CD4-positive, alpha-beta T cell treated with Interferon gamma for 1 hour (primary cell): ENCODE measurements at regions not wholly inside any gene's neighbourhood (a gene's known extent, or its start where the extent isn't known, plus 50 kb on each side); places are given as distances from the start of the nearest gene placed in this dataset.
A peak's percentile ranks its signal among the peaks of the same experiment; 100 is the strongest.

Source experiments
- DNase-seq: peaks from one replicate; pipeline ENCODE4 v3.0.0-alpha.2; 2020

DNA sequence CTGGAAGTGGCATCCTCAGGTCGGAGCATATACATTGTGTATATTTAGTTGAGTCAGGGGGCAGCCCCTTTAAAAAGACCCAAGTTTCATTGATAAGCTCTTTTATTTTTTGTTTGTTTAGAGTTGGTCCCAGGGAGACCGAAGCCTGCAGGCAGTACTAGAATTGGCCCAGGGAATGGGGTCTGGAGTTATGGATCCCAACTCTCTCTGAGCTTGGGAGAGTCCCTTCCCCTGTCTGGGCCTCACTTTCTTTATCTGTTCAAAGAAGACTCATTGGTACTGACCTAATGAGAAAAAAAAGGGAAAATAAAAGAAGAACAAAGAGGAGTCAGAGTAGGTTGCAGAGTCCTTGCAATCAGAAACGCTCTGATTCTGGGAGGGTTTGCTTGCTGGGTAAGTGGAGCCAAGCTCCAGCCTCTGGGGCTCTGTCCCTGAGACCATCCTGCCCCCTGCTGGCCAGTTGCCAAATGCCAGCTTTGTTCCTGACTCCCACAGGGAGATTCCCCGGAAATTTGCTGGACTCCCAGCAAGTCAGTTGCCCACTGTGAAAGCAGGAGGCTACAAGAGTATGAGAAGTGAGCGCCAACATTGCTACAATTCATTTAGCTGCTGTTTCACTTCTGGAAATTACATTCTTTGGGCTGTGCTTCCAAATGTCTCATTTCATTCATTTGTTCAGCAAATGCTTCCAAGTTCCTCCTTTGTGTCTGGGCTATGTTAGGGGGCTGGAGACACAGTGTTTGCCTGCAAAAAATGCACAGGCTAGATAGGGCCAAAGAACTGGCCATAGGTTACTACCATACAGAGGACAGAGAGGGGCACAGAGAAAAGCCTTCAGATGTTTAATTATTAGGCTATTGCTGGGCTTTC, 156.2 kb downstream of the MELK start:
- peak; percentile 34 for DNase-seq

GRCh38 chr9:36729906-36730305, 157.2 kb downstream of the MELK start:
- DNase-seq = no peak

GRCh38 chr9:36730414-36730813, 157.7 kb downstream of the MELK start:
- DNase-seq = no peak

DNA sequence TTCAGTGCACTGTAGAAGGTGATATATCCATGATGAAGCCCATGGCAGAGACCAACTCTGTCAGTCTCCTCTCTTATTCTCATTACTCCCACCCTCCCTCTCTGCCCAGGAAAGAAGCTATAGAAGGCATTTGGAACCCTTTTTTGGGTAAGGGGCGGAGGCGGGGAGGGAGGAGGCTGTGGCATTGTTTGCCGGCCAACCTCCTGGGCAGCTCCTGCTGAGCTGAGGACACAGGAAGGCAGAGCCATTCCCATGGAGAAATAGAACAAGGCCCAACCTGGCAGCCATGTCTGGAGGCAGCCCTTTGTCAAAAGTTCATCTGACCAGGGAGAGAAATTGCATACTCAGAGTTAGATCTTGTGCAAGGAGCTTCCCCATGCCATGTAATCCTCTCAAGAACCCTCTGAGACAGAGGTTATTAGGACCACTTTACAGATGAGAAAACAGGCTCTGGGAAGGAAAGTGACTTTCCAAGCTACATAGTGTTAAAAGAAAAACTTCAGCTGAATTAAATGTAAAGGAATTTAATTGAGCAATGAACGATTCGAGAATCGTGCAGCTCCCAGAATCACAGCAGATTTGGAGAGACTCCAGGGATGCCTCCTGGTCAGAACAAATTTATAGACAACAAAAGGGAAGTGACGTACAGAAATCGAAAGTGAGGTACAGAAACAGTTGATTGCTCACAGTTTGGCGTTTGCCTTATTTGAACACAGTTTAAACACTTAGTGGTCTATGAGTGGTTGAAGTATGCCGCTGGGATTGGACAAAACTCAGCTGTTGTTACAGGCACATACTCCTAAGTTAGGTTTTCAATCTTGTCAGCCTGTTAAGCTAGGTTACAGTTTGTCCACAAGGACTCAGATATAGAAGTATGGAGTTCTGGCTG, 158.6 kb downstream of the MELK start:
- DNase-seq = no peak

DNA sequence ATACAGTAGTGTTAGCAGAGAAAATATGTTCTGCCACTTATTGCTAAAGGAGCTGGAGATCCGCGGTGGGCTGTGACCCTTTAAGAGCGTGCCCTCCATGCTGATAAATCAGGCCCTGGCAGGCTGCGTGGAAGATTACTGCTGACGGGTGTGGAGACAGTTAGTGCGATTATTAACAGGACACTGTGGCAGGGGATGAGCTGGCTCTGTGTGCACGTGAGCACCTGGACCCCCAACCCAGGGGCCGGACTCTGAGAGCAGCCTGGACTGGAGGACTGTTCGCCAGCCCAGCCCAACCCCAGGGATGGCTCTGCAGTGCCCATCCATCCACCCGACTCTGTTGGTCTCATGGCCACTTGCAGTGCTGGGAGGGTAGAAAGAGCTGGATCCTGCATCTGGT, 162.0 kb downstream of the MELK start:
- DNase-seq = no peak

DNA sequence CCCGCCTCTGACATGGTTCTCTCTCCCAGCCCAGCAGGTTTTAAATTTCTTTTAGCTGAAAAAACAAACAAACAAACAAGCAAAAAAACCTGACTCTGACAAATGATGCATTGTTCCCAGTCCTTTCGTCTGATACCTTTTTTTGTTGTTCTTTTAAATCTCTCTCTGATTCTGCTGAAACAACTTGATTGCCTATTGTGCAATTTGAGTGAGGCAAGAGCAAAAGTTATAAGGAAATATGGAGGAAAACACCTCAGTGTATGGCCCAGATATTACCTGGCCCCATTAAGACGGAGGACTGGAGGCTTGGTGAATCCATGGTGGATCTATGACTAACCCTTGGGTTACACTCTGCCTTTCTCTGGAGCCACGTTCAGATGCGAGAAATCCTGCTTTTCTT, 164.0 kb downstream of the MELK start:
- no peak for DNase-seq

GRCh38 chr9:36738318-36738976, 165.8 kb downstream of the MELK start:
- no peak for DNase-seq

DNA sequence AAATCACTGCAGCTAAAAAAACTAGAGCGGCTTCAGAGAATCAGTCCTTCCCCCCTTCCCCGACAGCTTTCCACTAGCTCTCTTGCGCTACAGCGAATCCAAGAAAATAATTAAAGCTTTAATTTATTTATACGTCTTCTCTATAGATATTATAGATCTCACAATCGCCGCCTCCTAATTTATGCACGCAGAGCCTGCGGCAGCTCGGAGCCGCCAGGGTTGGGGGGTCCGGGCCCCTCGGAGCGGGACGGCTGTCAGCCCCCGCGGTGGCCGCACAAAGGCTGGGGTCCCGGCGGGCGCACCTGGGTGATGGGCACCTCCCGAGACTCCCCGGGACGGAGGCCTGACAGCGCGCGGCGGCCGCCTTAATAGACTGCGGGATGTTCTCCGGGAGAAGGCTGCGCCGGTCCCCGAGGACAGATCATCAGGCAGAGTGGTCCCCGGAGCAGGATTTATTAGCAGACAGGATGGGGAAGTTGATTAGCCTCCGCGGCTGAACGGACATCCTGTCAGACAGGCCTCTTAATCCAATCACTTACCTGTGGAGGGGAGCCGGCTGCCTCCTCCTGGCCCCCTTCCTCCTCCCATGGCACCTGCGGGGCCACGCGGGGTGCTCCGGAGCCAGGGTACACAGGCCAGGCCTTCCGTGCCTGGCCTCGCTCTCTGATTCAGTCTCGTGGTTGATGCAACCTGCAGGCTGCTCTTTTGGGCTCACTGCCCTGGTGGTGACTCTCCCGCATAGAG, 166.8 kb downstream of the MELK start:
- DNase-seq = no peak

DNA sequence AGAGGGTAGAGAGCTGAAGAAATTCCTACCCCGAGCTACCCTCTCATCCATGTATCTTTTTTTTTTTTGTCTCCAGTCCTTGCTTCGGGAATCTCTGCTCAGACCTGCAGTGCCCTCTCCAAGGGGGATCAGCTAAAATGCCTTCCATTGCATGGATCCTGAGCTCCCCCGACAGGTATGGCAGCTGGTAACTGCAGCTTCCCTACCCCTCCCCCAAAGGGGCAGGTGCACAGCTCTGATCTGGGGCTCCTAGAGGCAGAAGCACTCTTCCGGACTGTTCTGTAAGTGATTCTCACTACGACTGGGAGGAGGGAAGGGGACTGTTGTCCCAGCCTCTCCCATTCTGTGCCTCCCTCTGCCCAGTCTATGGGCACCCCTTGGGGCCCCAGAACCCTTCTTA, 169.6 kb downstream of the MELK start:
- no peak for DNase-seq

GRCh38 chr9:36744678-36745077, 172.0 kb downstream of the MELK start:
- no peak for DNase-seq

DNA sequence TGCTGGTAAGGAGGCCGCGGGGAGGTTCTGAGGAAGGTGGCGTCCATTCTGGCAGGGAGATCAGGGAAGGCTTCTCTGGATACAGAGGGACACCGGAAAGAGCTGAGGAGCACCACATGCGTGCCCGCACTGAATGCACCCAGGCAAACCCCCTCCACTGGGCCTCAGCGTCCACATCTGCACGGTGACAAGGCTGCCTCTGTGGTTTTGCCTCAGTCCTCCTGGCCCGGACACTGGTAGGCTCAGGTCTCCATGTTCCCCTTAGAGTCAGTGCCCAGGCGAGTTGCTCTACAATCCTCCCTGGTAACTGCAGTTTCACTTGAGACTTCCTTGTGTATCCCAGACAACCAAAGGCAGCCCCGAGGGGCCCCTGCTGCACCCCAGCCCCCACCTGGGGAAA, 173.3 kb downstream of the MELK start:
- no peak for DNase-seq

GRCh38 chr9:36746415-36746814, 173.7 kb downstream of the MELK start:
- no peak for DNase-seq

GRCh38 chr9:36748322-36748899, 175.7 kb downstream of the MELK start:
- no peak for DNase-seq

GRCh38 chr9:36749461-36749860, 176.8 kb downstream of the MELK start:
- no peak for DNase-seq

DNA sequence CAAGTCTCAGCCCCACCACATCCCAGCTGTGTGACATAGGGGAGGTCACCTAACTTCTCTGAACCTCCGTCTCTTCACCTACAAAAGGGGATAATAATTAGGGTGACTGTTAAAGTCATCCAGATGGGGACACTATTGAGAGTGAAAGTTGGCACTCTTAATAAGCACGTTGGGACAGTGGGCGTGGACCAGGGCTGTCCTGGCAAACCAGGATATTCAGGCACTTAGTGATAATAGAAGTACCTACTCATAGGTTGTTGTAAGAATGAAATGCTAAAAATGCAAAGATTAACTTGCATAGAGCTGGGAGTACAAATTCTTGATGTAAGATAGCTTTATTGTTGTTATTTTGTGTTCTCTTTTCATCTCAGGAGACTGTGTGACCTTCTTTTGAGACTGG, 177.9 kb downstream of the MELK start:
- no peak for DNase-seq

DNA sequence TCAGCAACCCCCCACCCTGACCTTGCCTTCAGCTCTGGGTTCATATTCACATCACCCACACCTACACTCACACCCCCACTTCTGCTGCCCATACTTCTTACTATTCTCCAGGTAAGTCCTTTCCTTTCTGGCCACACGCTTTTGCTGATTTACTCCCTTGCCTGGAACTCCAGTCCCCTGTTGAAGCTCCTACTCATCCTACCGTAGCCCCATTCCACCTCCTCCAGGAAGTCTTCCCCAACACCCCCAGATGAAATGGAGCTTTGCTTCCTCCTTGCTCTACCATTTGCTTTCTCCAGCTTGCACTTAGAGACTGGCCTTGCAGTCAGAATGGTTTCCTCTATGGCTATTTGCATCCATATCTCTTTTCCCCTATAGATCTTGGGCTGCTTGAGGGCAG, 182.3 kb downstream of the MELK start:
- DNase-seq = no peak

DNA sequence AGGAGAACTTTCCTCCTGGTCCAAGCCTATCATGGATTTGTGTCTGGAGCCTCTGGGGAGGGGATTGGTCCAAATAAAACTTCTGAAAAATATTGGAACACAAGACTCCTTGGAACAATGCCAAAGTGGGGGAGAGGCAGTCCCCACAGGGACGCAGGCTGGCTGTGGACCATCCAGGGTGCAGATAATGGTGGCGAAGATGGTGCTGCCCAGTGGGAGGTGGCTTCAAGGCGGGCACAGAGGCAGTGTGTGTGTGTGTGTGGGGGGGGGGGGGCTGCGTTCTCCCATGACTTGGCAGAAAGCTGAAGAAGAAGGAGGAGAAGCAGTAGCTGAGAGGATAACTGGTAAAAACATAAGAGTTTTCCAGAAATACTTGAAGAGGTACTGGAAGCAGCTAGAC, 186.4 kb downstream of the MELK start:
- DNase-seq = no peak

DNA sequence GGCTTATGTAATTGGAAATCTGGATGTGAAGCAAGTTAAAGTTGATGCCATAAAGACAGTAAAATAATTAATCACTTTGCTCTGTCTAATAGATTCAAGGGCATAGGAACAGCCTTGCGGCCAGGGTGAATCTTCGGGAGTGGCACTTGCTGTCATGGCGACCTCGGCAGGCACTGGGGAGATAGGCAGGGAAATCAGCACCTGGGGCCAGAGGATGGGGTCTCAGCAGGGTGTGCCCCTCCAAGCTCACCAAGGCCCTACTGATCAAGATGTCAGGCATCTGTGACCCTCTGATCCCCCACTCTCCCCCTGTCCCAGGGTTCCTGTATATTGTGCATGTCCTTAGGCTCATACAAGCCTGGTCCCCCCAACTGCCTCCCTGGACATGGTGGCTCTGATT, 187.3 kb downstream of the MELK start:
- no peak for DNase-seq

GRCh38 chr9:36760667-36761420, 188.1 kb downstream of the MELK start:
- no peak for DNase-seq

GRCh38 chr9:36762958-36763357, 190.3 kb downstream of the MELK start:
- DNase-seq = no peak

DNA sequence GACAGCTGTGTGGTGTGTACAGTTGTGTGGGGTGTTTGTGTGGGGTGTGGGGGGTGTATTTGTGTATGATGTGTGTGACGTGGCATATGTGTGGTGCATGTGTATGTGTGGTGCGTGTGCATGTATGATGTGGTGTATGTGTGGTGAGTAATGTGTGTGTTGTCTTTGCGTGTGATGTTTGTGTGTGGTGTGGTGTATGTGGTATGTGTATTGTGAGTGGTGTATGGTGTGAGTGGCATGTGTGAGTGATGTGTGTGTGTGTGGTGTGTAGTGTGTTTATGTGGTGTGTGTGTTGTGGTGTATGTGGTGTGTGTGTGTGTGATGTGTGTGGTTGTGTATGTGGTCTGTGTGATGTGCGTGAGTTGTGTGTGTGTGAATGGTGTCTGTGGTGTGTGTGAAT, 191.1 kb downstream of the MELK start:
- DNase-seq = no peak
